Rectal smooth muscle tissue (tissue), 1 donor: ENCODE measurements at regions not wholly inside any gene's neighbourhood (a gene's known extent, or its start where the extent isn't known, plus 50 kb on each side); places are given as distances from the start of the nearest gene placed in this dataset.

Source experiments
- H3K27ac ChIP-seq: one replicate; pipeline ENCODE4 v1.7.0; 2013; ENCODE audit warnings: low read depth, low read length, inconsistent platforms
- H3K27me3 ChIP-seq: one replicate; pipeline ENCODE4 v1.7.0; 2013; ENCODE audit warnings: low read length; ENCODE audit not compliant: control insufficient read depth, insufficient read depth
- H3K36me3 ChIP-seq: one replicate; pipeline ENCODE4 v1.7.0; 2013; ENCODE audit warnings: low read length; ENCODE audit not compliant: control insufficient read depth, insufficient read depth
- H3K4me1 ChIP-seq: one replicate; pipeline ENCODE4 v1.7.0; 2013; ENCODE audit warnings: low read length; ENCODE audit not compliant: control insufficient read depth, insufficient read depth
- H3K4me3 ChIP-seq: one replicate; pipeline ENCODE4 v1.7.0; 2013; ENCODE audit warnings: low read length
- H3K9ac ChIP-seq: one replicate; pipeline ENCODE4 v1.7.0; 2013; ENCODE audit warnings: low read length

- Histone ChIP-seq H3K4me1 (no peaks in the 10 kb centered on the region), H3K27ac (no peak overlapping the region), H3K9ac (no peak overlapping the region), H3K27me3 (no peaks in the 10 kb centered on the region), H3K4me3 (no peak overlapping the region), H3K36me3 (no peaks in the 10 kb centered on the region)
These were observed 631.7 kb upstream of the CCDC54 start for GRCh38 chr3:106745344-106746168.

- Histone ChIP-seq H3K36me3 (no peaks in the 10 kb centered on the region), H3K27ac (no peak overlapping the region), H3K4me3 (no peak overlapping the region)
These were observed 631.0 kb upstream of the CCDC54 start for GRCh38 chr3:106746286-106746685.

GRCh38 chr3:106748472-106749262 lies 628.6 kb upstream of the CCDC54 start:
- no peak overlapping the region for H3K9ac ChIP-seq
- H3K4me3 ChIP-seq, result no peak overlapping the region
- no peaks in the 10 kb centered on the region for H3K4me1 ChIP-seq
- H3K36me3 ChIP-seq, result no peaks in the 10 kb centered on the region
- H3K27me3 ChIP-seq, result no peaks in the 10 kb centered on the region
- H3K27ac ChIP-seq, result no peak overlapping the region

More at GRCh38 chr3:106746286-106746685, 631.0 kb upstream of the CCDC54 start:
- Histone ChIP-seq H3K27me3 (no peaks in the 10 kb centered on the region), H3K9ac (no peak overlapping the region), H3K4me1 (no peaks in the 10 kb centered on the region)

GRCh38 chr3:106750092-106750491 lies 627.1 kb upstream of the CCDC54 start:
- Histone ChIP-seq H3K9ac (no peak overlapping the region), H3K27ac (no peak overlapping the region), H3K36me3 (no peaks in the 10 kb centered on the region), H3K27me3 (no peaks in the 10 kb centered on the region), H3K4me1 (no peaks in the 10 kb centered on the region), H3K4me3 (no peak overlapping the region)

GRCh38 chr3:106755336-106755735 lies 621.9 kb upstream of the CCDC54 start:
- no peaks in the 10 kb centered on the region for H3K4me1 ChIP-seq
- H3K36me3 ChIP-seq, result no peaks in the 10 kb centered on the region
- no peak overlapping the region for H3K27ac ChIP-seq
- H3K27me3 ChIP-seq, result no peaks in the 10 kb centered on the region
- no peak overlapping the region for H3K4me3 ChIP-seq
- H3K9ac ChIP-seq, result no peak overlapping the region

GRCh38 chr3:106756901-106757300 lies 620.3 kb upstream of the CCDC54 start:
- Histone ChIP-seq H3K4me1 (no peaks in the 10 kb centered on the region), H3K4me3 (no peak overlapping the region), H3K9ac (no peak overlapping the region), H3K27me3 (no peaks in the 10 kb centered on the region), H3K36me3 (no peaks in the 10 kb centered on the region), H3K27ac (no peak overlapping the region)

- no peaks in the 10 kb centered on the region for H3K36me3 ChIP-seq
- H3K9ac ChIP-seq, result no peak overlapping the region
- H3K4me3 ChIP-seq, result no peak overlapping the region
- no peaks in the 10 kb centered on the region for H3K27me3 ChIP-seq
- H3K27ac ChIP-seq, result no peak overlapping the region
- H3K4me1 ChIP-seq, result no peaks in the 10 kb centered on the region
These were observed 618.8 kb upstream of the CCDC54 start for GRCh38 chr3:106758459-106758858.

GRCh38 chr3:106759731-106760130 lies 617.5 kb upstream of the CCDC54 start:
- no peak overlapping the region for H3K27ac ChIP-seq
- no peak overlapping the region for H3K4me3 ChIP-seq
- no peaks in the 10 kb centered on the region for H3K4me1 ChIP-seq
- H3K9ac ChIP-seq, result no peak overlapping the region
- no peaks in the 10 kb centered on the region for H3K27me3 ChIP-seq
- H3K36me3 ChIP-seq, result no peaks in the 10 kb centered on the region

GRCh38 chr3:106765342-106765741 lies 611.9 kb upstream of the CCDC54 start:
- no peak overlapping the region for H3K27ac ChIP-seq
- H3K27me3 ChIP-seq, result no peaks in the 10 kb centered on the region
- no peak overlapping the region for H3K4me3 ChIP-seq

GRCh38 chr3:106768941-106769480 lies 608.2 kb upstream of the CCDC54 start:
- Histone ChIP-seq H3K27ac (no peak overlapping the region), H3K27me3 (no peaks in the 10 kb centered on the region), H3K9ac (no peak overlapping the region), H3K36me3 (no peaks in the 10 kb centered on the region), H3K4me1 (no peaks in the 10 kb centered on the region), H3K4me3 (no peak overlapping the region)

More at GRCh38 chr3:106765342-106765741, 611.9 kb upstream of the CCDC54 start:
- H3K4me1 ChIP-seq, result no peaks in the 10 kb centered on the region
- no peaks in the 10 kb centered on the region for H3K36me3 ChIP-seq
- no peak overlapping the region for H3K9ac ChIP-seq

GRCh38 chr3:106773795-106774194 lies 603.4 kb upstream of the CCDC54 start:
- Histone ChIP-seq H3K27me3 (no peaks in the 10 kb centered on the region), H3K27ac (no peak overlapping the region), H3K4me3 (no peak overlapping the region), H3K36me3 (no peaks in the 10 kb centered on the region), H3K9ac (no peak overlapping the region), H3K4me1 (no peaks in the 10 kb centered on the region)

GRCh38 chr3:106783231-106783630 lies 594.0 kb upstream of the CCDC54 start:
- H3K36me3 ChIP-seq, result no peaks in the 10 kb centered on the region
- no peak overlapping the region for H3K9ac ChIP-seq
- no peak overlapping the region for H3K4me3 ChIP-seq
- no peak overlapping the region for H3K27ac ChIP-seq
- no peaks in the 10 kb centered on the region for H3K27me3 ChIP-seq
- no peaks in the 10 kb centered on the region for H3K4me1 ChIP-seq
